ENCODE measurements at regions not wholly inside any gene's neighbourhood (a gene's known extent, or its start where the extent isn't known, plus 50 kb on each side); places are given as distances from the start of the nearest gene placed in this dataset.

- Histone ChIP-seq H3K4me1 (no peaks in the 10 kb centered on the region), H3K4me3 (no peak overlapping the region), H3K27me3 (no peaks in the 10 kb centered on the region), H3K36me3 (replicated peaks in 1 of 2; ENCODE audit: insufficient read depth in 1 of 2, low read depth in 2 of 2) (no peaks in the 10 kb centered on the region), H3K27ac (no peak overlapping the region), H3K9me3 (no peaks in the 10 kb centered on the region)
- DNase-seq (no peak), ATAC-seq (no peak)
- TF ChIP-seq, protein P1, sequence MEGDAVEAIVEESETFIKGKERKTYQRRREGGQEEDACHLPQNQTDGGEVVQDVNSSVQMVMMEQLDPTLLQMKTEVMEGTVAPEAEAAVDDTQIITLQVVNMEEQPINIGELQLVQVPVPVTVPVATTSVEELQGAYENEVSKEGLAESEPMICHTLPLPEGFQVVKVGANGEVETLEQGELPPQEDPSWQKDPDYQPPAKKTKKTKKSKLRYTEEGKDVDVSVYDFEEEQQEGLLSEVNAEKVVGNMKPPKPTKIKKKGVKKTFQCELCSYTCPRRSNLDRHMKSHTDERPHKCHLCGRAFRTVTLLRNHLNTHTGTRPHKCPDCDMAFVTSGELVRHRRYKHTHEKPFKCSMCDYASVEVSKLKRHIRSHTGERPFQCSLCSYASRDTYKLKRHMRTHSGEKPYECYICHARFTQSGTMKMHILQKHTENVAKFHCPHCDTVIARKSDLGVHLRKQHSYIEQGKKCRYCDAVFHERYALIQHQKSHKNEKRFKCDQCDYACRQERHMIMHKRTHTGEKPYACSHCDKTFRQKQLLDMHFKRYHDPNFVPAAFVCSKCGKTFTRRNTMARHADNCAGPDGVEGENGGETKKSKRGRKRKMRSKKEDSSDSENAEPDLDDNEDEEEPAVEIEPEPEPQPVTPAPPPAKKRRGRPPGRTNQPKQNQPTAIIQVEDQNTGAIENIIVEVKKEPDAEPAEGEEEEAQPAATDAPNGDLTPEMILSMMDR (IDR thresholded peaks at IDR 0.05): no peak
- TF ChIP-seq POLR2A (IDR thresholded peaks at IDR 0.05): no peak
- WGBS, 2 donors: 27 to 32% methylated on average over 2 of the region's 2 CpGs
- intact Hi-C loops (cut with DNase I): no loop called here
These were observed 299.9 kb upstream of the SFRP2 start for GRCh38 chr4:154088741-154089140.

- no peak for TF ChIP-seq POLR2A (IDR thresholded peaks at IDR 0.05)
- TF ChIP-seq, protein P1 (IDR thresholded peaks at IDR 0.05): no peak
- H3K27me3 ChIP-seq: no peaks in the 10 kb centered on the region
- 24 to 41% methylated on average over 3 of the region's 3 CpGs for WGBS, 2 donors
These were observed 297.4 kb upstream of the SFRP2 start for GRCh38 chr4:154086247-154086646.

DNA sequence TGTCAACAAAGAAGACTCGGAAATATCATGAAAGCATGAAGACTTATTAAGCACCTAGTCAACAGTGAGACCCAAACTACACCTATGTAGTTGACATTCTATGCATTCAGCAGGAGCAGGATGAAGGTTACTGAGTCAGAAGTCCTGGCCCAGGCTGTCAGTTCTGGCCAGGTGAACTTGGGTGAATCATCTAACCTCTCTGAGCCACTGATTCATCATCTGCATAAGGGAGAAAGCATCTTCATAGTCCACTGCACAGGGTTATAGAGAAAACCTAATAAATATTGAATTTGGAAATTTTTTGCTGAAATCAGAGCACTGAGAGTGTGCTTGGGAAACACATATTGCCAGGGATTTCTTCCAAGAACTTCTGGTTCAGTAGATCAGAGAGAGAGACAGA is 296.0 kb upstream of the SFRP2 start:
- no peak for ATAC-seq
- Histone ChIP-seq H3K27me3 (no peaks in the 10 kb centered on the region), H3K4me1 (no peaks in the 10 kb centered on the region), H3K27ac (no peak overlapping the region), H3K9me3 (no peaks in the 10 kb centered on the region), H3K4me3 (no peak overlapping the region), H3K36me3 (replicated peaks in 1 of 2; ENCODE audit: insufficient read depth in 1 of 2, low read depth in 2 of 2) (no peaks in the 10 kb centered on the region)
- intact Hi-C loops (cut with DNase I): no loop called here
- 71 to 86% methylated on average over 1 of the region's 1 CpG for WGBS, 2 donors
- TF ChIP-seq, protein P1 (IDR thresholded peaks at IDR 0.05): no peak
- no peak for TF ChIP-seq POLR2A (IDR thresholded peaks at IDR 0.05)
- no peak for DNase-seq

More at GRCh38 chr4:154086247-154086646, 297.4 kb upstream of the SFRP2 start:
- no peaks in the 10 kb centered on the region for H3K4me1 ChIP-seq
- ATAC-seq (no peak), DNase-seq (no peak)
- intact Hi-C loops (cut with DNase I): no loop called here
- no peaks in the 10 kb centered on the region for H3K9me3 ChIP-seq
- H3K4me3 ChIP-seq: no peak overlapping the region
- H3K36me3 ChIP-seq (replicated peaks in 1 of 2; ENCODE audit: insufficient read depth in 1 of 2, low read depth in 2 of 2): no peaks in the 10 kb centered on the region
- no peak overlapping the region for H3K27ac ChIP-seq

DNA sequence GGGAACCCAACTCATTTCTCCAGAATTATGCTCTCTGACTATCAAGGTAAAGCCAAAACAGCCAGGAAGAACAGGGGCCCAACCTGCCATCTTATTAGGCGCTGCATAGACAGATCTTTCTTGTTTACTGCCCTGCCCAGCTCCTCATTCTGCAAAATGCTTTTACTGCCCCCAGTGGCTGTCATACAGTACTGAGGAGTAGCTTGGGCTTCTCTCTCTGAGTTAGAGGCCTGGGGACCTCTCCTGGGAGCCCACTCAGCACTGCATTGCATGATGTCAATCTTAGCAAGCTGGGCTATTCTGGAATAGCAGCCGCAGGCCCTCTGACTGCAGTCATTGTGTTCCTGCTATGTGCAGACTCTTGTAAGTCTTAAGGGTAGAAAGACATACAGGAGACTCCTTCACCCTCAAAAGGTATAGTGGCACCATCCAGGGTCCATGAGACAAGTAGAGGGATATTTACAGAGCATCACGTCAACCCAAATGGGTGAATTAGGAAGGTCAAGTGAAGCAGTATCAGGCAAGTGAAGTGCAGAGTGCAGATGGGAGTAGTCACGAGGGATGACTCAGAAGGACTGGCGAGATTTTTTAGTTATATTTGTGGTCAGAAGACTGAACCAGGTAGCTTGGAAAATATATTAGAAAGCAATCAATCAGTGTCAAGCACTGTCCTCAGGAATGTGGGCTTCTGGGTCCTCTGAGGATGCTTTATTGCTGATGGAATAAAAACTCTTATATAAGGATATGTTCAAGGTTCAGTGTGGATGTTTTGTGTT is 294.1 kb upstream of the SFRP2 start:
- WGBS, 2 donors: 83 to 85% methylated on average over 5 of the region's 5 CpGs
- no peak overlapping the region for H3K27ac ChIP-seq
- ATAC-seq (no peak), DNase-seq (no peak)
- intact Hi-C loops (cut with DNase I): no loop called here
- no peaks in the 10 kb centered on the region for H3K9me3 ChIP-seq
- H3K4me3 ChIP-seq: no peak overlapping the region
- H3K4me1 ChIP-seq: no peaks in the 10 kb centered on the region
- no peaks in the 10 kb centered on the region for H3K36me3 ChIP-seq (replicated peaks in 1 of 2; ENCODE audit: insufficient read depth in 1 of 2, low read depth in 2 of 2)
- H3K27me3 ChIP-seq: no peaks in the 10 kb centered on the region
- no peak for TF ChIP-seq POLR2A (IDR thresholded peaks at IDR 0.05)
- TF ChIP-seq, protein P1 (IDR thresholded peaks at IDR 0.05): no peak

DNA sequence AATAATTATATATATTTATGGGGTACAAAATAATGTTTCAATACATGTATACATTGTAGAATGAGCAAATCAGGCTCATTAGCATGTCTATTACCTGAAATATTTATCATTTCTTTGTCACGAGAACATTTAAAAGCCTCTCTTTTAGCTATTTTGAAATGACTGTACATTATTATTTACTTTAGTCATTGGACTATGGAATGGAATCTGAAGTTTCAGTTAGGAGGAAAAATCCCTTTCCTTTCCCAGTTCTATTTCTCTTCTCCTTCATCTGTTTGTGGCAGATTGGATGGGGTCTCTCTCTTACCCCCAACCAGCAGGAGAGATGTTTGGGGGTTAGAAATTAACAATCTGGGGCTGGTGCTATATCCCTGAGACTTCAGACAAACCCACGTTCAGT is 292.5 kb upstream of the SFRP2 start:
- no peak for TF ChIP-seq POLR2A (IDR thresholded peaks at IDR 0.05)
- TF ChIP-seq, protein P1 (IDR thresholded peaks at IDR 0.05): no peak
- ATAC-seq (no peak), DNase-seq (no peak)
- intact Hi-C loops (cut with DNase I): no loop called here
- no peak overlapping the region for H3K4me3 ChIP-seq
- H3K9me3 ChIP-seq: no peaks in the 10 kb centered on the region
- no peaks in the 10 kb centered on the region for H3K27me3 ChIP-seq
- no peaks in the 10 kb centered on the region for H3K36me3 ChIP-seq (replicated peaks in 1 of 2; ENCODE audit: insufficient read depth in 1 of 2, low read depth in 2 of 2)
- no peak overlapping the region for H3K27ac ChIP-seq
- 75 to 81% methylated on average over 2 of the region's 2 CpGs for WGBS, 2 donors
- no peaks in the 10 kb centered on the region for H3K4me1 ChIP-seq
